Testis (tissue), 2 donors: ENCODE measurements at regions not wholly inside any gene's neighbourhood (a gene's known extent, or its start where the extent isn't known, plus 50 kb on each side); places are given as distances from the start of the nearest gene placed in this dataset.

Experiments used
- POLR2A ChIP-seq: fragments of 450-650 bp; IDR thresholded peaks from one replicate; pipeline ENCODE4 v1.6.1; 2017; ENCODE audit warnings: antibody characterized with exemption, mild to moderate bottlenecking, moderate library complexity
- TF ChIP-seq, protein P1 (sequence below), 3 experiments: fragments of 450-650 bp in 2 of 3; fragments of 200-600 bp in 1 of 3; sonication (generic) in 1 of 3; IDR thresholded peaks; one replicate each; pipeline ENCODE4 v1.5.1; 2016 to 2019; ENCODE audit warnings: antibody characterized with exemption in 3 of 3, mild to moderate bottlenecking in 2 of 3, moderate library complexity in 1 of 3

DNA sequence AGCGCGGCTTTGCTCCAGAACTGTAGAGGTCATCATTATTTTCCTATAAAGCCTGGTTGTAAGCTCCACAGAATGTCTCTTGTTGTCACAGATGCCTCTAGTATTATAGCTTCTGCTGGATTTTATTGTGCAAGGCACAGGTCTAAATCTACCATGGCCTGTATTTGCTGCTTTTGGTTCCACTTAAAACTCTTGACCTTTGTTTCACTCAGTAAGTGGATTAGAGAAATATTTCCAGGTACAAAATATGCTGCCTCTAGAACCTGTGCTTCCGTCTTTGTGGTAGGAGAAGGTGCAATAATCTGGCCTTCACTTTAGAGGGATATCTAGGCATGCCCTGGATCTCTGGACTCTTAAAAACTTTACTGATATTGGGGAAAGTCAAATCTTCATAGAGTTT is 476.6 kb upstream of the CD180 start:
- TF ChIP-seq, protein P1, sequence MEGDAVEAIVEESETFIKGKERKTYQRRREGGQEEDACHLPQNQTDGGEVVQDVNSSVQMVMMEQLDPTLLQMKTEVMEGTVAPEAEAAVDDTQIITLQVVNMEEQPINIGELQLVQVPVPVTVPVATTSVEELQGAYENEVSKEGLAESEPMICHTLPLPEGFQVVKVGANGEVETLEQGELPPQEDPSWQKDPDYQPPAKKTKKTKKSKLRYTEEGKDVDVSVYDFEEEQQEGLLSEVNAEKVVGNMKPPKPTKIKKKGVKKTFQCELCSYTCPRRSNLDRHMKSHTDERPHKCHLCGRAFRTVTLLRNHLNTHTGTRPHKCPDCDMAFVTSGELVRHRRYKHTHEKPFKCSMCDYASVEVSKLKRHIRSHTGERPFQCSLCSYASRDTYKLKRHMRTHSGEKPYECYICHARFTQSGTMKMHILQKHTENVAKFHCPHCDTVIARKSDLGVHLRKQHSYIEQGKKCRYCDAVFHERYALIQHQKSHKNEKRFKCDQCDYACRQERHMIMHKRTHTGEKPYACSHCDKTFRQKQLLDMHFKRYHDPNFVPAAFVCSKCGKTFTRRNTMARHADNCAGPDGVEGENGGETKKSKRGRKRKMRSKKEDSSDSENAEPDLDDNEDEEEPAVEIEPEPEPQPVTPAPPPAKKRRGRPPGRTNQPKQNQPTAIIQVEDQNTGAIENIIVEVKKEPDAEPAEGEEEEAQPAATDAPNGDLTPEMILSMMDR (IDR thresholded peaks at IDR 0.05) = no peak
- no peak for TF ChIP-seq POLR2A
